Activated CD4-positive, alpha-beta memory T cell treated with anti-CD3 and anti-CD28 coated beads, Interleukin-2, amount 10 ng/mL, durations not matched to agents 7 days and 5 days (primary cell): ENCODE measurements at regions not wholly inside any gene's neighbourhood (a gene's known extent, or its start where the extent isn't known, plus 50 kb on each side); places are given as distances from the start of the nearest gene placed in this dataset.

Source experiments
- CTCF ChIA-PET: fragments of 350-600 bp; sonication (Branson Sonifier 250); formaldehyde crosslinking; loops from one replicate; lab custom pipeline; 2021; ENCODE audit warnings: antibody characterized with exemption, inconsistent platforms; lab: Charles Lee
- POLR2A ChIA-PET: fragments of 350-600 bp; sonication (Branson Sonifier 250); formaldehyde crosslinking; loops from one replicate; lab custom pipeline; 2021; ENCODE audit warnings: antibody characterized with exemption; lab: Charles Lee
- DNase-seq: peaks from one replicate; pipeline ENCODE4 v3.0.0-alpha.2; 2020
- H3K27ac Mint-ChIP-seq: one replicate; pipeline ENCODE4 v1.8.0; 2021; ENCODE audit warnings: mild to moderate bottlenecking, mixed read lengths
- H3K27me3 Mint-ChIP-seq: one replicate; pipeline ENCODE4 v1.8.0; 2021; ENCODE audit warnings: mixed read lengths
- H3K36me3 Mint-ChIP-seq: one replicate; pipeline ENCODE4 v1.8.0; 2021; ENCODE audit warnings: low read depth, mixed read lengths
- H3K4me1 Mint-ChIP-seq: one replicate; pipeline ENCODE4 v1.8.0; 2021; ENCODE audit warnings: mixed read lengths
- H3K4me3 Mint-ChIP-seq: one replicate; pipeline ENCODE4 v1.8.0; 2021; ENCODE audit warnings: mild to moderate bottlenecking, mixed read lengths
- H3K9me3 Mint-ChIP-seq: one replicate; pipeline ENCODE4 v1.8.0; 2021; ENCODE audit warnings: mixed read lengths

GRCh38 chr15:94033683-94034020 is 197.7 kb upstream of the MCTP2 start:
- no peak overlapping the region for H3K4me3 Mint-ChIP-seq
- POLR2A ChIA-PET, result interaction anchor here (1.2 kb wide), 1 partner anchor 11 kb away, joined by 3 read pairs; no protein-coding TSS in a partner anchor
- no peaks in the 10 kb centered on the region for H3K9me3 Mint-ChIP-seq
- no peak for DNase-seq
- H3K36me3 Mint-ChIP-seq, result no peaks in the 10 kb centered on the region
- H3K27ac Mint-ChIP-seq, result no peak overlapping the region
- H3K4me1 Mint-ChIP-seq, result no peaks in the 10 kb centered on the region
- CTCF ChIA-PET, result no interaction called here
- peaks cover 10% of the 10 kb centered on the region for H3K27me3 Mint-ChIP-seq

GRCh38 chr15:94033014-94033682 is 198.2 kb upstream of the MCTP2 start:
- H3K4me1 Mint-ChIP-seq, result no peaks in the 10 kb centered on the region
- no peak for DNase-seq
- H3K9me3 Mint-ChIP-seq, result no peaks in the 10 kb centered on the region
- H3K27me3 Mint-ChIP-seq, result peaks cover 9% of the 10 kb centered on the region
- CTCF ChIA-PET, result no interaction called here
- H3K4me3 Mint-ChIP-seq, result no peak overlapping the region
- no peaks in the 10 kb centered on the region for H3K36me3 Mint-ChIP-seq
- no peak overlapping the region for H3K27ac Mint-ChIP-seq
- POLR2A ChIA-PET, result interaction anchor here (1.2 kb wide), 1 partner anchor 10 kb away, joined by 3 read pairs; no protein-coding TSS in a partner anchor

GRCh38 chr15:94032571-94032970 is 198.8 kb upstream of the MCTP2 start:
- H3K36me3 Mint-ChIP-seq, result no peaks in the 10 kb centered on the region
- CTCF ChIA-PET, result interaction anchor here (0.7 kb wide), 1 partner anchor 122 kb away, joined by 3 read pairs; no protein-coding TSS in a partner anchor
- H3K4me1 Mint-ChIP-seq, result no peaks in the 10 kb centered on the region
- DNase-seq, result no peak
- no peaks in the 10 kb centered on the region for H3K9me3 Mint-ChIP-seq
- POLR2A ChIA-PET, result no interaction called here
- no peak overlapping the region for H3K4me3 Mint-ChIP-seq
- H3K27ac Mint-ChIP-seq, result no peak overlapping the region
- H3K27me3 Mint-ChIP-seq, result peaks cover 8% of the 10 kb centered on the region

- DNase-seq, result no peak
- no peak overlapping the region for H3K4me3 Mint-ChIP-seq
- H3K27me3 Mint-ChIP-seq, result peaks cover 5% of the 10 kb centered on the region
- H3K27ac Mint-ChIP-seq, result no peak overlapping the region
- ChIA-PET CTCF (interaction anchor here (0.6 kb wide), 1 partner anchor 191 kb away, joined by 3 read pairs; no protein-coding TSS in a partner anchor), POLR2A (no interaction called here)
- no peaks in the 10 kb centered on the region for H3K9me3 Mint-ChIP-seq
- H3K4me1 Mint-ChIP-seq, result no peaks in the 10 kb centered on the region
- no peaks in the 10 kb centered on the region for H3K36me3 Mint-ChIP-seq
Observed at GRCh38 chr15:94031072-94031471, 200.3 kb upstream of the MCTP2 start.

- Mint-ChIP-seq H3K4me3 (no peak overlapping the region), H3K4me1 (no peaks in the 10 kb centered on the region), H3K27me3 (peaks cover 5% of the 10 kb centered on the region), H3K36me3 (no peaks in the 10 kb centered on the region), H3K9me3 (no peaks in the 10 kb centered on the region), H3K27ac (no peak overlapping the region)
- ChIA-PET CTCF (no interaction called here), POLR2A (no interaction called here)
- no peak for DNase-seq
Observed at GRCh38 chr15:94029495-94029894, 201.9 kb upstream of the MCTP2 start.

- CTCF ChIA-PET, result no interaction called here
- Mint-ChIP-seq H3K9me3 (no peaks in the 10 kb centered on the region), H3K4me1 (no peaks in the 10 kb centered on the region), H3K27ac (no peak overlapping the region), H3K36me3 (no peaks in the 10 kb centered on the region), H3K27me3 (peaks cover 5% of the 10 kb centered on the region), H3K4me3 (no peak overlapping the region)
- DNase-seq, result no peak
- POLR2A ChIA-PET, result no interaction called here
Observed at GRCh38 chr15:94028809-94029208, 202.6 kb upstream of the MCTP2 start.

GRCh38 chr15:94028121-94028520 is 203.2 kb upstream of the MCTP2 start:
- Mint-ChIP-seq H3K27ac (no peak overlapping the region), H3K4me1 (no peaks in the 10 kb centered on the region), H3K27me3 (peaks cover 5% of the 10 kb centered on the region), H3K9me3 (no peaks in the 10 kb centered on the region), H3K36me3 (no peaks in the 10 kb centered on the region), H3K4me3 (no peak overlapping the region)
- POLR2A ChIA-PET, result no interaction called here
- no peak for DNase-seq
- CTCF ChIA-PET, result interaction anchor here (1.7 kb wide), 1 partner anchor 32 kb away, joined by 4 read pairs; no protein-coding TSS in a partner anchor

GRCh38 chr15:94027581-94027980 is 203.8 kb upstream of the MCTP2 start:
- no peaks in the 10 kb centered on the region for H3K36me3 Mint-ChIP-seq
- no peaks in the 10 kb centered on the region for H3K9me3 Mint-ChIP-seq
- CTCF ChIA-PET, result interaction anchor here (1.7 kb wide), 1 partner anchor 31 kb away, joined by 4 read pairs; no protein-coding TSS in a partner anchor
- POLR2A ChIA-PET, result no interaction called here
- no peak for DNase-seq
- peaks cover 5% of the 10 kb centered on the region for H3K27me3 Mint-ChIP-seq
- H3K4me3 Mint-ChIP-seq, result no peak overlapping the region
- H3K4me1 Mint-ChIP-seq, result no peaks in the 10 kb centered on the region
- no peak overlapping the region for H3K27ac Mint-ChIP-seq

- H3K36me3 Mint-ChIP-seq, result no peaks in the 10 kb centered on the region
- ChIA-PET POLR2A (no interaction called here), CTCF (interaction anchor here (1.7 kb wide), 1 partner anchor 30 kb away, joined by 4 read pairs; no protein-coding TSS in a partner anchor)
- H3K4me3 Mint-ChIP-seq, result no peak overlapping the region
- H3K27me3 Mint-ChIP-seq, result peaks cover 8% of the 10 kb centered on the region
- DNase-seq, result no peak
- H3K27ac Mint-ChIP-seq, result no peak overlapping the region
- H3K9me3 Mint-ChIP-seq, result no peaks in the 10 kb centered on the region
- H3K4me1 Mint-ChIP-seq, result no peaks in the 10 kb centered on the region
Observed at GRCh38 chr15:94026458-94027304, 204.7 kb upstream of the MCTP2 start.

GRCh38 chr15:94023531-94023930 is 207.8 kb upstream of the MCTP2 start:
- DNase-seq, result no peak
- ChIA-PET CTCF (no interaction called here), POLR2A (interaction anchor here (1.0 kb wide), 1 partner anchor 10 kb away, joined by 3 read pairs; no protein-coding TSS in a partner anchor)
- H3K27ac Mint-ChIP-seq, result no peak overlapping the region
- H3K9me3 Mint-ChIP-seq, result no peaks in the 10 kb centered on the region
- no peaks in the 10 kb centered on the region for H3K4me1 Mint-ChIP-seq
- H3K27me3 Mint-ChIP-seq, result peaks cover 3% of the 10 kb centered on the region
- no peaks in the 10 kb centered on the region for H3K36me3 Mint-ChIP-seq
- no peak overlapping the region for H3K4me3 Mint-ChIP-seq

GRCh38 chr15:94021621-94022320 is 209.6 kb upstream of the MCTP2 start:
- H3K27ac Mint-ChIP-seq, result no peak overlapping the region
- ChIA-PET CTCF (interaction anchor here (0.6 kb wide), 1 partner anchor 15 kb away, joined by 4 read pairs; no protein-coding TSS in a partner anchor), POLR2A (no interaction called here)
- no peak for DNase-seq
- H3K9me3 Mint-ChIP-seq, result no peaks in the 10 kb centered on the region
- H3K36me3 Mint-ChIP-seq, result no peaks in the 10 kb centered on the region
- H3K4me1 Mint-ChIP-seq, result no peaks in the 10 kb centered on the region
- peaks cover 3% of the 10 kb centered on the region for H3K27me3 Mint-ChIP-seq
- H3K4me3 Mint-ChIP-seq, result no peak overlapping the region

- H3K4me3 Mint-ChIP-seq, result no peak overlapping the region
- DNase-seq, result no peak
- H3K4me1 Mint-ChIP-seq, result no peaks in the 10 kb centered on the region
- POLR2A ChIA-PET, result no interaction called here
- no peaks in the 10 kb centered on the region for H3K36me3 Mint-ChIP-seq
- no peak overlapping the region for H3K27ac Mint-ChIP-seq
- no peaks in the 10 kb centered on the region for H3K9me3 Mint-ChIP-seq
- H3K27me3 Mint-ChIP-seq, result peaks cover 3% of the 10 kb centered on the region
- CTCF ChIA-PET, result no interaction called here
Observed at GRCh38 chr15:94019062-94019461, 212.3 kb upstream of the MCTP2 start.

GRCh38 chr15:94015324-94015723 is 216.0 kb upstream of the MCTP2 start:
- Mint-ChIP-seq H3K9me3 (no peaks in the 10 kb centered on the region), H3K27me3 (peaks cover 9% of the 10 kb centered on the region), H3K4me3 (no peak overlapping the region), H3K4me1 (peaks cover 3% of the 10 kb centered on the region), H3K27ac (no peak overlapping the region), H3K36me3 (no peaks in the 10 kb centered on the region)
- no peak for DNase-seq
- POLR2A ChIA-PET, result no interaction called here
- CTCF ChIA-PET, result no interaction called here
